Type B pancreatic cell (in vitro differentiated cells): ENCODE measurements at regions not wholly inside any gene's neighbourhood (a gene's known extent, or its start where the extent isn't known, plus 50 kb on each side); places are given as distances from the start of the nearest gene placed in this dataset.
"Not testable (repeated sequence)": the region's sequence is repeated elsewhere in the genome, so short reads cannot be mapped to it uniquely, and the experiment has no call there.

Experiments used
- DNase-seq: peaks from one replicate; pipeline ENCODE4 v3.0.0; 2021; ENCODE audit warnings: mixed read lengths; ENCODE audit not compliant: unreplicated experiment; ENCODE audit errors: extremely low spot score
- H3K27ac Mint-ChIP-seq: 2 replicates; pipeline ENCODE4 v1.8.0; 2021; ENCODE audit warnings: mild to moderate bottlenecking, mixed read lengths
- H3K27me3 Mint-ChIP-seq: 2 replicates; pipeline ENCODE4 v1.8.0; 2021; ENCODE audit warnings: mixed read lengths
- H3K36me3 Mint-ChIP-seq: 2 replicates; pipeline ENCODE4 v1.8.0; 2021; ENCODE audit warnings: mixed read lengths
- H3K4me1 Mint-ChIP-seq: one replicate; pipeline ENCODE4 v1.8.0; 2021; ENCODE audit warnings: mixed read lengths; ENCODE audit not compliant: unreplicated experiment
- H3K4me3 Mint-ChIP-seq: 2 replicates; pipeline ENCODE4 v1.8.0; 2021; ENCODE audit warnings: mild to moderate bottlenecking, mixed read lengths
- H3K9me3 Mint-ChIP-seq: 2 replicates; pipeline ENCODE4 v1.8.0; 2021; ENCODE audit warnings: mixed read lengths
- TF ChIP-seq, protein P1 (sequence below): fragments of 200-600 bp; sonication (generic); conservative IDR thresholded peaks from 2 replicates; pipeline ENCODE4 v1.5.0; 2021; ENCODE audit warnings: antibody characterized with exemption, mild to moderate bottlenecking

DNA sequence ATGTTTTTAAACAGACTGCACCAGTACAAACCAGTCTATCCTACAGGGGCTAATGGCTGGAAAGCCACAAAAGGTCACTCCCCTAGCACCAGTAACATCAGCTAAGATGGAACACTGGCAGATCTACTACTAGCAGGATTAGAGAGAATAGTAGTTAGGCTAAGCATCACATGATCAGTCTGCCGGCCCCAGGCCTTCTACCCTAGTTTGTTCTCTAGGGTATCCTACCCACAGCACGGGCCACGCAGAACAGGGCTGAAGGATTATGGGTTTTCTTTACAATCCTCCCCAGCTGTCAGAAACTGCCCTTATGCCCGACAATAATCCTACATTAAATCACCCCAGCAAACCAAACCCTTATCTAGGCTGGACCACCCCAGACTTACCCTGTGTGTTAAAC lies 156.0 kb downstream of the LY86 start:
- Mint-ChIP-seq H3K27me3 (no peaks in the 10 kb centered on the region), H3K4me3 (no peak overlapping the region), H3K9me3 (peaks cover 5% of the 10 kb centered on the region), H3K27ac (no peak overlapping the region), H3K36me3 (no peaks in the 10 kb centered on the region), H3K4me1 (peaks cover 9% of the 10 kb centered on the region)
- DNase-seq: no peak
- TF ChIP-seq, protein P1, sequence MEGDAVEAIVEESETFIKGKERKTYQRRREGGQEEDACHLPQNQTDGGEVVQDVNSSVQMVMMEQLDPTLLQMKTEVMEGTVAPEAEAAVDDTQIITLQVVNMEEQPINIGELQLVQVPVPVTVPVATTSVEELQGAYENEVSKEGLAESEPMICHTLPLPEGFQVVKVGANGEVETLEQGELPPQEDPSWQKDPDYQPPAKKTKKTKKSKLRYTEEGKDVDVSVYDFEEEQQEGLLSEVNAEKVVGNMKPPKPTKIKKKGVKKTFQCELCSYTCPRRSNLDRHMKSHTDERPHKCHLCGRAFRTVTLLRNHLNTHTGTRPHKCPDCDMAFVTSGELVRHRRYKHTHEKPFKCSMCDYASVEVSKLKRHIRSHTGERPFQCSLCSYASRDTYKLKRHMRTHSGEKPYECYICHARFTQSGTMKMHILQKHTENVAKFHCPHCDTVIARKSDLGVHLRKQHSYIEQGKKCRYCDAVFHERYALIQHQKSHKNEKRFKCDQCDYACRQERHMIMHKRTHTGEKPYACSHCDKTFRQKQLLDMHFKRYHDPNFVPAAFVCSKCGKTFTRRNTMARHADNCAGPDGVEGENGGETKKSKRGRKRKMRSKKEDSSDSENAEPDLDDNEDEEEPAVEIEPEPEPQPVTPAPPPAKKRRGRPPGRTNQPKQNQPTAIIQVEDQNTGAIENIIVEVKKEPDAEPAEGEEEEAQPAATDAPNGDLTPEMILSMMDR: no peak

DNA sequence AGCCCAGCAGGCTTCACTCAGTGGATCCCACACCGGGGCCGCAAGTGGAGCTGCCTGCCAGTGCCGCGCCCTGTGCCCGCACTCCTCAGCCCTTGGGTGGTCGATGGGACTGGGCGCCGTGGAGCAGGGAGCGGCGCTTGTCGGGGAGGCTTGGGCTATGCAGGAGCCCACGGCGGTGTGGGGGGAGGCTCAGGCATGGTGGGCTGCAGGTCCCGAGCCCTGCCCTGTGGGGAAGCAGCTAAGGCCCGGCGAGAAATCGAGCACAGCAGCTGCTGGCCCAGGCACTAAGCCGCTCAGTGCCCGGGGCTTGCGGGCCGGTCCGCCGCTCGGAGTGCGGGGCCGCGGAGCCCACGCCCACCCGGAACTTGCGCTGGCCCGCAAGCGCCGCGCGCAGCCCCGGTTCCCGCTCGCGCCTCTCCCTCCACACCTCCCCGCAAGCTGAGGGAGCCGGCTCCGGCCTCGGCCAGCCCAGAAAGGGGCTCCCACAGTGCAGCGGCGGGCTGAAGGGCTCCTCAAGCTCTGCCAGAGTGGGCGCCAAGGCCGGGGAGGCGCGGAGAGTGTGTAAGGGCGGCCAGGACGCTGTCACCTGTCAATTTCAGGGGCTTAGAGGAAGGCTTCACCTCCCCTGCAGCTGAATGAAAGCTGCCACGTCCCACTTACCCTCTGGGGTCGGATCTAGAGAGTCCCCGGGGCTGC lies 157.3 kb downstream of the LY86 start:
- not testable (repeated sequence) for H3K4me3 Mint-ChIP-seq, DNase-seq, H3K27me3 Mint-ChIP-seq, H3K27ac Mint-ChIP-seq, H3K36me3 Mint-ChIP-seq, H3K9me3 Mint-ChIP-seq
- H3K4me1 Mint-ChIP-seq: peaks cover 15% of the 10 kb centered on the region

DNA sequence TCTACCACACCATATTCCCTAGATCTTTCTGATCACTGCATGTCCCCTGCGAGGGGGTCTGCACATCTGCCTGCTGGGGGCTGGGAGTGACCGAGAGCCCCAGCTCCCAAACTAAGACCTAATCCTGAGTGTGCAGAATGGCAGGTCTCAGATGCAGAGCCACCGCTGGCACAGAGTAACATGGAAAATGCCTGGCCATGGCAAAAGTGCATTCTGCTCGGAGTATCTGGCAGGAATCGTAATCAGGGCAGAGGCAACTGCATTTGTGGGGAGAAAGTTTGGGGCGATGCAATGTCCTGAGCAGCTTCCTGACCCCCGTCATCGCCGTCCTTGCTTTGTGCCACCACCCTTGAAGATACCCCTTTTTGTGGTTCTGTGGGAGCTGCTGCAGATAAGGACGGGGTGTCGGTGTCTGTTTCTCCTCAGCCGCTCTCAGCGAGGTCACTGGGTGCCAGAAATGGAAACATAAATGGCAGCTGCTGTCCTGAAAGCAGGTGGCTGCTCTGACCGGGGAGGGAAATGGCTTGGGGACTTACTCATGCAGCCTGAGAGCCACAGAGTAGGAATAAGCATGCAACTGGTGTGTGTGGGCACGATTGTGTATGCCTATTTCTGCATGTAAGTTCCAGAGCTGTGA lies 157.9 kb downstream of the LY86 start:
- H3K9me3 Mint-ChIP-seq: peaks cover 5% of the 10 kb centered on the region
- no peak overlapping the region for H3K27ac Mint-ChIP-seq
- H3K27me3 Mint-ChIP-seq: no peaks in the 10 kb centered on the region
- no peak overlapping the region for H3K4me3 Mint-ChIP-seq
- no peaks in the 10 kb centered on the region for H3K36me3 Mint-ChIP-seq
- TF ChIP-seq, protein P1: no peak
- H3K4me1 Mint-ChIP-seq: peaks cover 15% of the 10 kb centered on the region
- DNase-seq: no peak

DNA sequence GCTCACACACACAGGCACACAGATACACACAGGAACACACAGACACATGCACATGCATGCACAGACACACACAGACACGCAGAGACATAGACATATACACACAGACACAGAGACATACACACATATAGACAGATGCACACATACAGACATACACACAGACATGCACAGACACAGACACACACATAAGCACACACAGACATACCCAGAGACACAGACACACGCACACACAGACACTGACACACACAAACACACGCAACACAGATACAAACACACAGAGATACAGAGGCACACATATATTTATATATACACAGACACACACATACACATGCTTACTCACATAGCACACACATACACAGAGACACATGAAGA lies 158.4 kb downstream of the LY86 start:
- TF ChIP-seq, protein P1: no peak
- Mint-ChIP-seq H3K27me3 (no peaks in the 10 kb centered on the region), H3K36me3 (no peaks in the 10 kb centered on the region), H3K4me3 (no peak overlapping the region), H3K4me1 (peaks cover 17% of the 10 kb centered on the region), H3K27ac (no peak overlapping the region), H3K9me3 (peaks cover 5% of the 10 kb centered on the region)
- DNase-seq: no peak

DNA sequence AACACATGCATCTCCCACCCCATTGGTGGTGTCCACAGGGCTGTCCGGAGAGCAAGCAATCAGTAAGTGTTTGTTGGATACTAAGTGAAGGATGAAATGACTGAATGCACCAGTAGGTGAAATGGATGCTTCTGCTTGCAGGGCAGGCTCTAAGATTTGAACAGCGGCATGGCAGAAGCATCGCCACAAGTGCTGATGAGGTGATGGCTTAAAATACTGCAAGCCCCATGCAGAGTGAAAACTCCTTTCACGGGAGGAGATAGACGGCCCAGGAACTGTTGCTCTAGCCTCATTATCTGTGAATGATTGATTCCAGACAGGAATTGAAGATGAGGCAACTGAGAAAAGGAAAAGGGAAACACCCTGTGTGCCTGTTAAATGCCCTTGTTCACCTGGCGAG lies 158.9 kb downstream of the LY86 start:
- DNase-seq: no peak
- TF ChIP-seq, protein P1: no peak

DNA sequence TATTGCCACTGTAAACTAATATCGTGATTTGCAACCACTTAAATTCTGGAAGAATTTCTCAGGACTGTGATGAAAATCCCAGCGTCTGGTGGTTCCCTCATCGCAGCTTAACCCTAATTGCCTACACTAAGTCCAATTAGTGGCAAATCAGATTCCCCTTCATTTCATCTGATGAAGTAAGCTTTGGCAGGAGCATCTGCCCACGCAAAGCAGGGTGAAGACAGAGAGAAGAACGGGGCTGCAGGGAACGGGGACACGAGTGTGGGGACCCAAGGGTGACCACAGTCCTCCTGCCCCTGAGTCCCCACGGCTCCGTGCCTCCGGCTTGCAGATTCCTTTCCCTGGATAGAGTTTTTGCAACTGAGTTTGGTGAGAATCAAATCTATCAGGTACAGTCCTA lies 159.5 kb downstream of the LY86 start:
- no peak for DNase-seq
- no peaks in the 10 kb centered on the region for H3K27me3 Mint-ChIP-seq
- H3K36me3 Mint-ChIP-seq: no peaks in the 10 kb centered on the region
- no peak overlapping the region for H3K4me3 Mint-ChIP-seq
- H3K4me1 Mint-ChIP-seq: peaks cover 20% of the 10 kb centered on the region
- no peak overlapping the region for H3K27ac Mint-ChIP-seq
- peaks cover 5% of the 10 kb centered on the region for H3K9me3 Mint-ChIP-seq
- TF ChIP-seq, protein P1: no peak

More for the DNA sequence above, 158.9 kb downstream of the LY86 start:
- H3K4me3 Mint-ChIP-seq: no peak overlapping the region
- no peak overlapping the region for H3K27ac Mint-ChIP-seq
- H3K27me3 Mint-ChIP-seq: no peaks in the 10 kb centered on the region
- no peaks in the 10 kb centered on the region for H3K36me3 Mint-ChIP-seq
- peaks cover 20% of the 10 kb centered on the region for H3K4me1 Mint-ChIP-seq
- H3K9me3 Mint-ChIP-seq: peaks cover 5% of the 10 kb centered on the region
